ENCODE measurements at regions not wholly inside any gene's neighbourhood (a gene's known extent, or its start where the extent isn't known, plus 50 kb on each side); places are given as distances from the start of the nearest gene placed in this dataset.

DNA sequence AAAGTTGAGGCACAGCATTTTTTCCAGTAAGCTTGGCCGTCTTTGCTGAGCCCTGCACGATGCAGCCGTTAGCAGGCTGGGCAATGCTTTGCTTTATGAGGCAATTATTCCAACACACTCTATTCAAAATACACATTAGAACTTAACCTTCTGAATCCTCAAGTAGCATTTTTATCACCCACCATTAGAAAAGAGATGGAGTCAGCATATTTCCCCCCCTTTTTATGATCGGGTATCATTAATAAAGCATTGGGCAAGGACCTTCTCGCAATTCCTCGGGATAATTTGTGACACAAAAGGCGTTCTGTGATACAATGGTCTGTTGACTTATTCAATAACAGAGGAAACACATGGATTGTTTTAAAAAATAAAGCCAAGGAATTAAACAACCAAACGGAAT, 374.5 kb upstream of the RBFOX1 start:
- Mint-ChIP-seq H3K36me3 (peaks cover 0 to 2% (median 0%) of the 10 kb centered on the region in 3 donors), H3K27ac (no peak overlapping the region)

DNA sequence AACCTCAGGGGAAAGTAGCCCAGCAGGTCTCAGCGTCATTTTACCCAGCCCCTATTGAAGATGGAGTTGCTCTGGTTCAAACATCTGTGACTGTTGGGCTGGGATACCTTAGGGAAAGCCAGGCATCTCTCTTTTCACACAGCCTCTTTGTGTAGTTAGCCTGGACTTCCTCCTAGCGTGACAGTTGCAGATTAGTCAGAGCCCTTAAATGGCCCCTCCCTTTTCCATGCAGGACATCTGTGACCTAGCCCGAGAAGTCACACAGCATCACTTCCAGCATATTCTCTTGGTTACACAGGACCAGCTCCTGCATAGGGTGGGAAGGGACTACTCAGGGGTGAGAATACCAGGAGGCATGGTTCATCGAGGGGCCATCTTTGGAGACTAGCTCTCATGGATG, 375.0 kb upstream of the RBFOX1 start:
- Histone ChIP-seq H3K9me3 (ENCODE audit: low read length) (no peaks in the 10 kb centered on the region), H3K4me3 (ENCODE audit: low read length) (no peak overlapping the region), H3K27ac (ENCODE audit: low read depth, low read length) (no peak overlapping the region), H3K27me3 (ENCODE audit: insufficient read depth, low read length, poor library complexity, severe bottlenecking) (no peaks in the 10 kb centered on the region), H3K36me3 (ENCODE audit: insufficient read depth, low read length) (no peaks in the 10 kb centered on the region), H3K4me1 (ENCODE audit: insufficient read depth, low read length) (no peaks in the 10 kb centered on the region)
- DNase-seq, result no peak
- Mint-ChIP-seq H3K4me3 (no peak overlapping the region), H3K9me3 (peaks cover 14 to 22% (median 19%) of the 10 kb centered on the region in 5 donors), H3K27ac (no peak overlapping the region), H3K27me3 (no peaks in the 10 kb centered on the region), H3K36me3 (peaks cover 0 to 2% (median 0%) of the 10 kb centered on the region in 3 donors), H3K4me1 (no peaks in the 10 kb centered on the region)
- ChIA-PET CTCF (no interaction called here), POLR2A (no interaction called here)

More for the DNA sequence above, 374.5 kb upstream of the RBFOX1 start:
- no peaks in the 10 kb centered on the region for H3K36me3 ChIP-seq (ENCODE audit: insufficient read depth, low read length)
- H3K4me1 ChIP-seq (ENCODE audit: insufficient read depth, low read length), result no peaks in the 10 kb centered on the region
- no peak for DNase-seq
- H3K9me3 Mint-ChIP-seq, result peaks cover 15 to 23% (median 19%) of the 10 kb centered on the region in 5 donors
- no peaks in the 10 kb centered on the region for H3K4me1 Mint-ChIP-seq
- H3K9me3 ChIP-seq (ENCODE audit: low read length), result no peaks in the 10 kb centered on the region
- no peaks in the 10 kb centered on the region for H3K27me3 ChIP-seq (ENCODE audit: insufficient read depth, low read length, poor library complexity, severe bottlenecking)
- H3K4me3 ChIP-seq (ENCODE audit: low read length), result no peak overlapping the region
- no peak overlapping the region for H3K27ac ChIP-seq (ENCODE audit: low read depth, low read length)
- ChIA-PET CTCF (no interaction called here), POLR2A (no interaction called here)
- H3K4me3 Mint-ChIP-seq, result no peak overlapping the region
- H3K27me3 Mint-ChIP-seq, result no peaks in the 10 kb centered on the region

DNA sequence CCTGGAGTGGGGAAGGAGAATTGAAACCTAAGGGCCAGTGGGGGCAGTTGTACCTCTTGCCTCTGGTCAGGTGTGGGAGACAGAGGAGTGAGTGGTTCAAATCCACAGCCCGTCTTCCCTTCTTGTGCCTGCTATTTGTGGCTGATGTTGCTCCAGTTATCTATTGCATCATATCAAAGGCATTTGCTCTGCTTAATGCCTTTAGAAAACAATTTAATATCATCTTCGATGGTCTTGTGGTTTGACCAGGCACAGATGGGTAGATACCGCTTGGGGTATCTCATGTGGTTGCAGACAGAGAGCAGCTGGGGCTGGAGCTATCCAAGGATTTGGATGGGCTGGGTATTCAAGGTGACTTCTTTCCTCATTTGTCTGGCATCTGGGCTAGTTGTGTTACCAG, 376.1 kb upstream of the RBFOX1 start:
- Mint-ChIP-seq H3K4me3 (no peak overlapping the region), H3K27ac (no peak overlapping the region), H3K27me3 (no peaks in the 10 kb centered on the region), H3K9me3 (peaks cover 13 to 21% (median 18%) of the 10 kb centered on the region in 5 donors), H3K4me1 (no peaks in the 10 kb centered on the region), H3K36me3 (peaks cover 0 to 2% (median 0%) of the 10 kb centered on the region in 3 donors)
- H3K4me3 ChIP-seq (ENCODE audit: low read length), result no peak overlapping the region
- ChIA-PET CTCF (no interaction called here), POLR2A (no interaction called here)
- no peaks in the 10 kb centered on the region for H3K36me3 ChIP-seq (ENCODE audit: insufficient read depth, low read length)
- no peaks in the 10 kb centered on the region for H3K4me1 ChIP-seq (ENCODE audit: insufficient read depth, low read length)
- no peak for DNase-seq
- H3K27me3 ChIP-seq (ENCODE audit: insufficient read depth, low read length, poor library complexity, severe bottlenecking), result no peaks in the 10 kb centered on the region
- no peak overlapping the region for H3K27ac ChIP-seq (ENCODE audit: low read depth, low read length)
- H3K9me3 ChIP-seq (ENCODE audit: low read length), result no peaks in the 10 kb centered on the region

DNA sequence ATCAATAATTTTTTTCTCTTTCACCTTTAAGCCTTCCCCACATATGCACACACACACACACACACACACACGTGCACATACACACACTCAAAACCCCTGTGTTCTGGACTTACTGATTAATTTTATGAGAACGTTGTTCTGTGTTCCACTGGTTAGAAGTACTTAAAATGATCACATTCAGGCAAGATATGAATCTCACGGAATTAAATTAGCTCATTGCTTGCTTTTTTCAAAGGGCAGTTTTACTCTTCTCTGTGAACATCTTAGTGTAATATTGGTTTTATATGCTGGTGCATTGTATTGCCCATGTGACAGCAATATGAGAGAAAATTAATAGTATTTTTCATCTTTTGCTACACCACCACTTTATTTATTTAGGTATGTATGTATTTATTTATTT, 377.3 kb upstream of the RBFOX1 start:
- Mint-ChIP-seq H3K4me1 (no peaks in the 10 kb centered on the region), H3K27me3 (no peaks in the 10 kb centered on the region), H3K36me3 (peaks cover 0 to 2% (median 0%) of the 10 kb centered on the region in 3 donors), H3K27ac (no peak overlapping the region), H3K9me3 (peaks cover 14 to 20% (median 19%) of the 10 kb centered on the region in 5 donors), H3K4me3 (no peak overlapping the region)
- ChIA-PET POLR2A (no interaction called here), CTCF (no interaction called here)
- Histone ChIP-seq H3K4me1 (ENCODE audit: insufficient read depth, low read length) (no peaks in the 10 kb centered on the region), H3K27ac (ENCODE audit: low read depth, low read length) (no peak overlapping the region), H3K4me3 (ENCODE audit: low read length) (no peak overlapping the region), H3K9me3 (ENCODE audit: low read length) (no peaks in the 10 kb centered on the region), H3K36me3 (ENCODE audit: insufficient read depth, low read length) (no peaks in the 10 kb centered on the region), H3K27me3 (ENCODE audit: insufficient read depth, low read length, poor library complexity, severe bottlenecking) (no peaks in the 10 kb centered on the region)
- no peak for DNase-seq

DNA sequence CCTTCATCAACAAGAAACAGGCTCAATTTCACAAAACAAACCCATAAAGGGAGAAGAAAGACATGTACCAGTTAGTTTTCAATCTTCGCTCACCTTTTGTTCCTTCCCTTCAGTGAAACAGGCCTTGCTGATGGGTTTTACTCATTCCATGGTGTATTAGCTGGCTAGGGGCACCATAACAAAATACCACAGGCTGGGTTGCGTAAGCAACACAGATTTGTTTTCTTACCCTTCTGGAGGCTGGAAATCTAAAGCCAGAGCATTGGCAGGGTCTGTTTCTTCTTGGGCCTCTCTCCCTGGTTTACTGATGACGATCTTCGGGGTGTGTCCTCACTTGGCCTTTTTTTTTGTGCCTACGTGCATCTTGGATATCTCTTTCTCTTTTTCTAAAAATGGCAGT, 383.4 kb upstream of the RBFOX1 start:
- no peaks in the 10 kb centered on the region for H3K4me1 ChIP-seq (ENCODE audit: insufficient read depth, low read length)
- H3K9me3 Mint-ChIP-seq, result peaks cover 4 to 31% (median 14%) of the 10 kb centered on the region in 5 donors
- H3K27me3 ChIP-seq (ENCODE audit: insufficient read depth, low read length, poor library complexity, severe bottlenecking), result no peaks in the 10 kb centered on the region
- H3K36me3 Mint-ChIP-seq, result no peaks in the 10 kb centered on the region
- H3K4me3 ChIP-seq (ENCODE audit: low read length), result no peak overlapping the region
- no peak overlapping the region for H3K27ac ChIP-seq (ENCODE audit: low read depth, low read length)
- DNase-seq, result no peak
- no peaks in the 10 kb centered on the region for H3K36me3 ChIP-seq (ENCODE audit: insufficient read depth, low read length)
- no peaks in the 10 kb centered on the region for H3K9me3 ChIP-seq (ENCODE audit: low read length)
- no peak overlapping the region for H3K4me3 Mint-ChIP-seq
- no peaks in the 10 kb centered on the region for H3K4me1 Mint-ChIP-seq
- H3K27me3 Mint-ChIP-seq, result no peaks in the 10 kb centered on the region
- POLR2A ChIA-PET, result no interaction called here
- CTCF ChIA-PET, result no interaction called here
- no peak overlapping the region for H3K27ac Mint-ChIP-seq

DNA sequence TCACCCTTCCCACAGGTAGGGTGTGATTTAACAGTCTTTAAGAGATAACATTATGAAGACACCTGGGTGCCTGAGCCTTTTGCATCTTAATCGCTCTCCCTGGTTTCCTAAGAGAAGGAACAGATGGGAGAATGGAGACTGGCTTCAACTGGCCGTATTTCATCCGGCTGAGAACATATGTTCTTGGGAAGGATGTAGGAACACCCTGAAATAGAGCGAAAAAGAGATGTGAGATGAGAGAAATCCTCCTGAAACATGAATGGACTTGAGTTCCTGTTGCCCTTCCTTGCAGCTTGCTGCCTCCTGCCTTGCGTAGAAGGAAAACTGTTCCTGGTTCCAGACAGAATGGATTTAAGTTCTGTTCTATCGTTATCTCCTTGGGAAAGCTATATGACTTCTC, 385.4 kb upstream of the RBFOX1 start:
- ChIA-PET POLR2A (no interaction called here), CTCF (no interaction called here)
- H3K4me1 ChIP-seq (ENCODE audit: insufficient read depth, low read length), result no peaks in the 10 kb centered on the region
- no peak for DNase-seq
- H3K4me1 Mint-ChIP-seq, result no peaks in the 10 kb centered on the region
- no peak overlapping the region for H3K27ac Mint-ChIP-seq
- H3K9me3 ChIP-seq (ENCODE audit: low read length), result no peaks in the 10 kb centered on the region
- H3K4me3 ChIP-seq (ENCODE audit: low read length), result no peak overlapping the region
- H3K36me3 Mint-ChIP-seq, result no peaks in the 10 kb centered on the region
- no peak overlapping the region for H3K27ac ChIP-seq (ENCODE audit: low read depth, low read length)
- H3K36me3 ChIP-seq (ENCODE audit: insufficient read depth, low read length), result no peaks in the 10 kb centered on the region
- H3K4me3 Mint-ChIP-seq, result no peak overlapping the region
- H3K27me3 Mint-ChIP-seq, result no peaks in the 10 kb centered on the region
- H3K9me3 Mint-ChIP-seq, result peaks cover 5 to 28% (median 8%) of the 10 kb centered on the region in 5 donors
- H3K27me3 ChIP-seq (ENCODE audit: insufficient read depth, low read length, poor library complexity, severe bottlenecking), result no peaks in the 10 kb centered on the region

DNA sequence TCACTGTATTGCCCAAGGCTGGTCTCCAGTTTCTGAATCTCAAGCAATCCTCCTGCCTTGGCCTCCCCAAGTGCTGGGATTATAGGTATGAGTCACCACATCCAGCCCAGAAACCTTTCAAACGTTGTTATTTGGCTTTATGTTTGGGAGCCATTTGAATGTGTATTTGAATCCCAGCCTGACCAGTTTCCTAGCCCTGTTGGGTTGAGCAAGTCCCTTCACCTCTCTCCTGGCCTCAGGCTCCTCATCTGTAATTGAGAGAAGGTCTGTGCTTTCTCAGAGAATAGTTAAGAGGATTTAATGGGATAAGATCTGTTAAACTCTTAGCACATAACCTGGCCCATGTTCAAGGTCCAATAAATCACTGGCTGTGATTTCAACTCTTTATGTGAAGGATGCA, 385.8 kb upstream of the RBFOX1 start:
- Mint-ChIP-seq H3K36me3 (no peaks in the 10 kb centered on the region), H3K4me1 (no peaks in the 10 kb centered on the region), H3K27ac (no peak overlapping the region), H3K27me3 (no peaks in the 10 kb centered on the region), H3K4me3 (no peak overlapping the region), H3K9me3 (peaks cover 4 to 28% (median 8%) of the 10 kb centered on the region in 5 donors)
- no peak for DNase-seq
- H3K9me3 ChIP-seq (ENCODE audit: low read length), result no peaks in the 10 kb centered on the region
- no peak overlapping the region for H3K4me3 ChIP-seq (ENCODE audit: low read length)
- no peaks in the 10 kb centered on the region for H3K36me3 ChIP-seq (ENCODE audit: insufficient read depth, low read length)
- POLR2A ChIA-PET, result no interaction called here
- no peaks in the 10 kb centered on the region for H3K4me1 ChIP-seq (ENCODE audit: insufficient read depth, low read length)
- H3K27me3 ChIP-seq (ENCODE audit: insufficient read depth, low read length, poor library complexity, severe bottlenecking), result no peaks in the 10 kb centered on the region
- CTCF ChIA-PET, result no interaction called here
- no peak overlapping the region for H3K27ac ChIP-seq (ENCODE audit: low read depth, low read length)

DNA sequence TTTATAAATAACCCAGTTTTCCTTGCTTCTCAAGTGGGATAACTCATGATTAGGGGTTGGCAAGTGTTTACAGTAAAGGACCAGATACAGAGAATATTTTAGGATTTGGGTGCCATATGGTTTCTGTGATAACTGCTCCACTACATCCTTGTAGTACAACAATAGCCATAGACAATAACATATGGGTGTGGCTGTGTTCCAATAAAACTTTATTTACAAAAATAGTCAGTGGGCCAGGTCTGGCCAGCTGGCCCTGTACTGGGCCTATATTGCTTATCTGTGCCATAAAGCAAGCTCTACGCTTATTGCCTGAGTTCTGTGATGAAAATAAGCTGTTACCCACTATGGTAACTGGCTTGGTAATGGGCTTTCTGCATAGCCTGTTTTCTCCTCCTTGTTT, 386.5 kb upstream of the RBFOX1 start:
- no peaks in the 10 kb centered on the region for H3K27me3 ChIP-seq (ENCODE audit: insufficient read depth, low read length, poor library complexity, severe bottlenecking)
- Mint-ChIP-seq H3K9me3 (peaks cover 3 to 32% (median 15%) of the 10 kb centered on the region in 5 donors), H3K27me3 (no peaks in the 10 kb centered on the region), H3K4me3 (no peak overlapping the region), H3K4me1 (no peaks in the 10 kb centered on the region), H3K36me3 (no peaks in the 10 kb centered on the region), H3K27ac (no peak overlapping the region)
- ChIA-PET CTCF (no interaction called here), POLR2A (no interaction called here)
- DNase-seq, result no peak
- H3K36me3 ChIP-seq (ENCODE audit: insufficient read depth, low read length), result no peaks in the 10 kb centered on the region
- no peak overlapping the region for H3K27ac ChIP-seq (ENCODE audit: low read depth, low read length)
- H3K9me3 ChIP-seq (ENCODE audit: low read length), result no peaks in the 10 kb centered on the region
- no peak overlapping the region for H3K4me3 ChIP-seq (ENCODE audit: low read length)
- H3K4me1 ChIP-seq (ENCODE audit: insufficient read depth, low read length), result no peaks in the 10 kb centered on the region

DNA sequence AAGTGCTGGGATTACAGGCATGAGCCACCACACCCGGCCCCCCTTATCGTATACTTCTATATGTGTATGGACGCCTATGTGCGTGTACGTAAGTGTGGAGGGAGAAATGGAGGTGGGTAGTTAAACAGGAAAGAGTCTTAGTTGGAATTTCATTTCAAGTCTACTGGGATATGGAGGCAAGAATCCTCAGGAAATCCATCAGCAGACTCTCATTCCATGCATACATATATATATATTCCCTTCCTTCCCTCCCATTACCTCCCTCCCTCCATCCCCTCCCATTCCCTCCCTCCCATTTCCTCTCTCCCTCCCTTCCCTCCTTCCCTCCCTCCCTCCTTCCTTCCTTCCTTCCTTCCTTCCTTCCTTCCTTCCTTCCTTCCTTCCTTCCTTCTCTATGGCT, 391.7 kb upstream of the RBFOX1 start:
- CTCF ChIA-PET, result no interaction called here
- H3K4me1 Mint-ChIP-seq, result no peaks in the 10 kb centered on the region

More for the DNA sequence above, 391.7 kb upstream of the RBFOX1 start:
- Mint-ChIP-seq H3K36me3 (no peaks in the 10 kb centered on the region), H3K27me3 (no peaks in the 10 kb centered on the region), H3K9me3 (peaks cover 7 to 27% (median 15%) of the 10 kb centered on the region in 5 donors), H3K27ac (no peak overlapping the region), H3K4me3 (no peak overlapping the region)
- H3K36me3 ChIP-seq (ENCODE audit: insufficient read depth, low read length), result no peaks in the 10 kb centered on the region
- no peaks in the 10 kb centered on the region for H3K9me3 ChIP-seq (ENCODE audit: low read length)
- no peak overlapping the region for H3K4me3 ChIP-seq (ENCODE audit: low read length)
- no peak for DNase-seq
- H3K27me3 ChIP-seq (ENCODE audit: insufficient read depth, low read length, poor library complexity, severe bottlenecking), result no peaks in the 10 kb centered on the region
- POLR2A ChIA-PET, result no interaction called here
- H3K4me1 ChIP-seq (ENCODE audit: insufficient read depth, low read length), result no peaks in the 10 kb centered on the region
- H3K27ac ChIP-seq (ENCODE audit: low read depth, low read length), result no peak overlapping the region
